Cardiac muscle cell (in vitro differentiated cells and primary cell): ENCODE measurements at regions not wholly inside any gene's neighbourhood (a gene's known extent, or its start where the extent isn't known, plus 50 kb on each side); places are given as distances from the start of the nearest gene placed in this dataset.

Experiments used
- DNase-seq, 2 donors: peaks; one replicate each; pipeline versions ENCODE4 v3.0.0 to v3.0.0-alpha.2; 2010 to 2017; ENCODE audit warnings: low read depth in 1 of 2, low spot score in 1 of 2
- H3K27ac ChIP-seq: fragments of 200-600 bp; sonication (generic); 2 replicates; pipeline ENCODE4 v1.5.1; 2016
- H3K27me3 ChIP-seq: fragments of 200-600 bp; sonication (generic); 2 replicates; pipeline ENCODE4 v1.6.0; 2016; ENCODE audit warnings: control low read depth
- H3K36me3 ChIP-seq: fragments of 200-600 bp; sonication (generic); 2 replicates; pipeline ENCODE4 v1.5.1; 2016; ENCODE audit warnings: control low read depth
- H3K4me1 ChIP-seq: fragments of 200-600 bp; sonication (generic); 2 replicates; pipeline ENCODE4 v1.8.1; 2017; ENCODE audit warnings: low read depth, mild to moderate bottlenecking, mixed run types
- H3K4me3 ChIP-seq: fragments of 200-600 bp; sonication (generic); 2 replicates; pipeline ENCODE4 v1.5.1; 2016; ENCODE audit warnings: mild to moderate bottlenecking
- H3K9me3 ChIP-seq: fragments of 200-600 bp; sonication (generic); 2 replicates; pipeline ENCODE4 v1.5.1; 2017; ENCODE audit warnings: low read depth, mild to moderate bottlenecking, control low read depth
- TF ChIP-seq, protein P1 (sequence below): IDR thresholded peaks from 2 replicates; pipeline ENCODE4 v1.5.1; 2012; ENCODE audit warnings: low read depth, mild to moderate bottlenecking, low read length

DNA sequence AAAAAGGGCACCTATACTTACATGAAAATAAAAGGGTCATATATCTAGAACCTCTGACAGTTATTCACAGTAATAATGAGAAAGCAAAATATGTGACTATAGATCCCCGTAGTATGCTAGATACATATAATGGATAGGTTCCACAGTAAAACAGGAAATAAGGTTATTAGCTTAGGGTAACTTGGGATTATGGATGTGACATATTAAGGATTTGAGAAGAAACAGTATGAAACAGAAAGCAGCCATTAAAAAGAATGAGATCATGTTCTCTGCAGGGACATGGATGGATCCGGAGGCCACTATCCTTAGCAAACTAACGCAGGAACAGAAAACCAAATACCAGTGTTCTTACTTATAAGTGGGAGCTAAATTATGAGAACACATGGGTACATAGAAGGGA, 1547.3 kb downstream of the BRINP3 start:
- no peak overlapping the region for H3K27ac ChIP-seq
- no peaks in the 10 kb centered on the region for H3K4me1 ChIP-seq
- TF ChIP-seq, protein P1, sequence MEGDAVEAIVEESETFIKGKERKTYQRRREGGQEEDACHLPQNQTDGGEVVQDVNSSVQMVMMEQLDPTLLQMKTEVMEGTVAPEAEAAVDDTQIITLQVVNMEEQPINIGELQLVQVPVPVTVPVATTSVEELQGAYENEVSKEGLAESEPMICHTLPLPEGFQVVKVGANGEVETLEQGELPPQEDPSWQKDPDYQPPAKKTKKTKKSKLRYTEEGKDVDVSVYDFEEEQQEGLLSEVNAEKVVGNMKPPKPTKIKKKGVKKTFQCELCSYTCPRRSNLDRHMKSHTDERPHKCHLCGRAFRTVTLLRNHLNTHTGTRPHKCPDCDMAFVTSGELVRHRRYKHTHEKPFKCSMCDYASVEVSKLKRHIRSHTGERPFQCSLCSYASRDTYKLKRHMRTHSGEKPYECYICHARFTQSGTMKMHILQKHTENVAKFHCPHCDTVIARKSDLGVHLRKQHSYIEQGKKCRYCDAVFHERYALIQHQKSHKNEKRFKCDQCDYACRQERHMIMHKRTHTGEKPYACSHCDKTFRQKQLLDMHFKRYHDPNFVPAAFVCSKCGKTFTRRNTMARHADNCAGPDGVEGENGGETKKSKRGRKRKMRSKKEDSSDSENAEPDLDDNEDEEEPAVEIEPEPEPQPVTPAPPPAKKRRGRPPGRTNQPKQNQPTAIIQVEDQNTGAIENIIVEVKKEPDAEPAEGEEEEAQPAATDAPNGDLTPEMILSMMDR, result no peak
- no peak for DNase-seq
- no peaks in the 10 kb centered on the region for H3K36me3 ChIP-seq
- no peaks in the 10 kb centered on the region for H3K9me3 ChIP-seq
- no peaks in the 10 kb centered on the region for H3K27me3 ChIP-seq
- H3K4me3 ChIP-seq, result no peak overlapping the region

DNA sequence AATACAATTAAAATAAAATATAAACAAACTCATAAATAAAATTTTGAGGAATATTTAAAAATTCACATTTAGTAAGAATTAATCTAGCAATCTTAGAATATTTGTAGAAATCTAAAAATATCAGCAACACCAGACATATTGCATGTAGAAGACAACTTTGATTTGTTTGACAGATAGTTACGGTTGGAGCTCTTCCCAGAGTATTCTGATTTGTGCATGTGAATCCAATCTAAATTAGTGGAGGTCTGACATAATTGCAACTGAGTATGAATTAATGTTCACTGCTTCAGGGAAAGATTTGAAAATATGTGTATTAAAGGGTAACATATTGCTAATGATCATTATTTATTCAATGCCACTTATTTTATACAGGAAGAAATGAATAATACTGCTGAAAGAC, 1546.2 kb downstream of the BRINP3 start:
- no peaks in the 10 kb centered on the region for H3K36me3 ChIP-seq
- H3K4me1 ChIP-seq, result no peaks in the 10 kb centered on the region
- no peaks in the 10 kb centered on the region for H3K27me3 ChIP-seq
- H3K9me3 ChIP-seq, result no peaks in the 10 kb centered on the region
- DNase-seq, result no peak
- H3K27ac ChIP-seq, result no peak overlapping the region
- H3K4me3 ChIP-seq, result no peak overlapping the region
- TF ChIP-seq, protein P1, result no peak

DNA sequence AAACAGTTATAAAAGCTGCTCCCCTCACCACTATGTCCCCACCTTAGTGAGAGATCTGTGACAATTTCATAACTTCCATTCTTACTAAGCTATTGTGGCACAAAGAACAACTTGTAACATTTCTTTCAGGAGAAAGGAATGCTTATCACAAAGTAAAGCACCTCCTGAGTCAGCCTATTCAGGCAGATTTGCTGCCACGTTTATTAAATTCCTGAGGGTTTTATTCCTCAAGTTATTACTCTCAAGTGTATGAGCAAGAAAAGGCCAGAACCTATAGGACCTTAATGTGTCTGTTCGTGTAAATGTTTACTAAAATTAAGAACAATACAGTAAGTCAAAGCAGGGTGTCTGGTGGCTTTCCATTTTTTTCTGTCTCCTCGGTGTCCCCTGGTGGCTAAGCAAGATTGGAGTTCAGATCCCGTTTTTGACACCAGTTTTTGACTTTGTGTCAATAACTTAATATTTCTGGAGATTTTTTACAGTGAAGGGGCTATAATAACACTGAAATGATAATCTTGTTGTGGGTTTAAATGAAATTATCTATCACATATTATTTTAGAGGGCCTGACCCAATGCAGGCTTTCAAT, 1539.6 kb downstream of the BRINP3 start:
- TF ChIP-seq, protein P1, result peak; percentile 31
- Histone ChIP-seq H3K4me3 (no peak overlapping the region), H3K36me3 (no peaks in the 10 kb centered on the region), H3K4me1 (no peaks in the 10 kb centered on the region), H3K27ac (no peak overlapping the region), H3K9me3 (no peaks in the 10 kb centered on the region), H3K27me3 (no peaks in the 10 kb centered on the region)
- DNase-seq, result peak; percentile 3 to 7

DNA sequence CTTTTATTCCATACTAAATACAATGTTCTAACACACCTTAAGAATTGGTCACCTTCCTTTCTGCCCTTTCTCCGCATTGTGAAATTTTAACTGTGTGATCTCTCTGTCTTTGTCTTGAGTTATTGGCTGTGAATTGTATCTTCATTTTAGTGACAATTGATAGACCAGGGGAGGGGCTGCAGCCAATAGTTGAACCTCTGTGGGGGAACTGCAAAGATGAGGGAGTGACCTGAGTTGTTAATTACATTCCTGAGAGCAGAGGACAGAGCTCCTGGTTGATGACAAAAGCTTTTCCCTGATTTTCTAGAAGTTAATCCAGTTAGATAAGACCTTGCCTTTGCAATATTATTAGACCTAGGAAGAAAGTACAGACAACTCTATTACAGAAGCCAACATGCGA, 1535.7 kb downstream of the BRINP3 start:
- no peak overlapping the region for H3K4me3 ChIP-seq
- no peak for DNase-seq
- no peaks in the 10 kb centered on the region for H3K36me3 ChIP-seq
- H3K9me3 ChIP-seq, result no peaks in the 10 kb centered on the region
- H3K27me3 ChIP-seq, result no peaks in the 10 kb centered on the region
- TF ChIP-seq, protein P1, result no peak
- no peaks in the 10 kb centered on the region for H3K4me1 ChIP-seq
- H3K27ac ChIP-seq, result no peak overlapping the region

DNA sequence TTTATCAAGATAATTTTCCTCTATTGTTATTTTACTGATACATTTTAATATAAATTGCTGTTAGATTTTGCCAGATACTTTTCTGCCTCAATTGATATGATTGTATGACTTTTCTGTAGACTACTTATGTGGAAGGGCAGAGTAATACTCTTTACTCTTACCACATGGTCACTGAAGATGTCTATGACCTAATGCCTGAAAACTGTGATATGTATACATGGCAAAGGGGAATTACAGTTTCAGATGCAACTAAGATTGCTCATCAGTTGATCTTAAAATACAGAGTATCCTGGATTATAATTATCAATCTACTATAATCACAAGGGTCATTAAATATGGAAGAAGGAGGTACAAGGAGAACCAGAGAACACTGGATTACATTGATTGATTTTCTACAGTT, 1528.0 kb downstream of the BRINP3 start:
- TF ChIP-seq, protein P1, result no peak
- no peak overlapping the region for H3K4me3 ChIP-seq
- no peaks in the 10 kb centered on the region for H3K36me3 ChIP-seq
- H3K27me3 ChIP-seq, result no peaks in the 10 kb centered on the region
- no peaks in the 10 kb centered on the region for H3K9me3 ChIP-seq
- H3K27ac ChIP-seq, result no peak overlapping the region
- no peak for DNase-seq
- no peaks in the 10 kb centered on the region for H3K4me1 ChIP-seq
